HCT116 (cell line): ENCODE measurements at regions not wholly inside any gene's neighbourhood (a gene's known extent, or its start where the extent isn't known, plus 50 kb on each side); places are given as distances from the start of the nearest gene placed in this dataset.

Experiments used
- EZH2 ChIP-seq: fragments of 200-600 bp; sonication (generic); IDR thresholded peaks from 2 replicates; pipeline ENCODE4 v1.6.1; 2017; ENCODE audit warnings: antibody characterized with exemption, mixed run types
- FOSL1 ChIP-seq: IDR thresholded peaks from 2 replicates; pipeline ENCODE4 v1.6.1; 2012; ENCODE audit warnings: low read depth
- MAX ChIP-seq: IDR thresholded peaks from 2 replicates; pipeline ENCODE4 v1.6.1; 2012
- POLR2A ChIP-seq: IDR thresholded peaks from 2 replicates; pipeline ENCODE4 v1.7.0; 2011; ENCODE audit warnings: borderline replicate concordance; ENCODE audit not compliant: insufficient read depth, insufficient read length; ENCODE audit errors: extremely low read depth
- POLR2AphosphoS5 ChIP-seq: IDR thresholded peaks from 2 replicates; pipeline ENCODE4 v1.6.1; 2011; ENCODE audit warnings: mild to moderate bottlenecking, low read depth, low read length, moderate library complexity
- RAD21 ChIP-seq: IDR thresholded peaks from 2 replicates; pipeline ENCODE4 v1.6.1; 2012; ENCODE audit warnings: low read depth, mild to moderate bottlenecking
- REST ChIP-seq: IDR thresholded peaks from 2 replicates; pipeline ENCODE4 v1.6.1; 2012; ENCODE audit warnings: low read depth
- SRF ChIP-seq: IDR thresholded peaks from 2 replicates; pipeline ENCODE4 v1.6.1; 2012; ENCODE audit warnings: low read depth
- TCF7L2 ChIP-seq: IDR thresholded peaks from 2 replicates; pipeline ENCODE4 v1.7.0; 2011; ENCODE audit warnings: borderline replicate concordance, inconsistent platforms; ENCODE audit not compliant: insufficient read depth, insufficient read length; ENCODE audit errors: extremely low read depth
- YY1 ChIP-seq: IDR thresholded peaks from 2 replicates; pipeline ENCODE4 v1.6.1; 2011; ENCODE audit warnings: low read length, low read depth, moderate library complexity, mild to moderate bottlenecking; ENCODE audit not compliant: insufficient replicate concordance; ENCODE audit errors: extremely low read depth
- TF ChIP-seq, protein P1 (sequence below), 3 experiments: fragments of 200-600 bp in 1 of 3; sonication (generic) in 1 of 3; IDR thresholded peaks in 2 of 3; conservative IDR thresholded peaks in 1 of 3; 2 replicates each; pipeline ENCODE4 v1.5.1; 2012 to 2017; ENCODE audit warnings: low read depth in 2 of 3, low read length in 2 of 3, antibody characterized with exemption in 1 of 3, borderline replicate concordance in 1 of 3, control low read depth in 1 of 3, mild to moderate bottlenecking in 1 of 3, mixed read lengths in 1 of 3, mixed run types in 1 of 3, moderate library complexity in 1 of 3; ENCODE audit not compliant: insufficient read depth in 1 of 3

DNA sequence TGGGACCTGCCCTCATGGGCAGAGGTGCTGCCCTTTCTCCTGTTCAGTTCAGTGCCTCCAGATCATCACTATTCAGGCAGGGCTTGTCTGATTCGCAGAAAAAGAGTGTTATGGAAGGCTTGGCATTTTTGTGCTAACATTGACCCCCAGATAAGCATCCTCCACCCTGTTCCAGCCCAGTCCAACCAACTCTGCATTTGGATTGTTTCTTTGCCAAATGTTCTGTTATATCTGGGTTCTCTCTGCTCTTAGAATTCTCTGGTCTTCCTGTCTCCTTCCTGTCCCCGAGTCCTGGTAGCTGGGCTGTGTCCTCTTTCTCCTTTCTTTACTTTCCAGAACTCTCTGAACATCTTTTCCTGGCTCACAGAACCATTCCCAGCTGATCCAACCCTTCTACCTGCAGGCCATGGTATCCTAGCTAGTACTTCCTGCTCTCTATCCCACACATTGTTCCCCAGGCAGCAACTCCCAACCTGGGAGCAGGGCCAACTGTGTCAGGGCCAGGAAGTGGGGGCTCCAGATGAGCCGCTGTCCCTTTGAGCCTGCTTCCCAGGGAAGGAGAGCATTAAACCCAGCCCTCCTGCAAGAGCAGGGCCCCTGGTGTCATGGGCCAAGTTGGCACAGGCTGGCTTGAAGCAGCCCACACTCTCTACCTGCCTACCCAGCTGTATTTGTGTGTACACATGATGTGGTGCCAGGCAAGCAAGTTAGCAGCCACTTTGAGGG is 280.7 kb upstream of the CADM1 start:
- TF ChIP-seq, protein P1, sequence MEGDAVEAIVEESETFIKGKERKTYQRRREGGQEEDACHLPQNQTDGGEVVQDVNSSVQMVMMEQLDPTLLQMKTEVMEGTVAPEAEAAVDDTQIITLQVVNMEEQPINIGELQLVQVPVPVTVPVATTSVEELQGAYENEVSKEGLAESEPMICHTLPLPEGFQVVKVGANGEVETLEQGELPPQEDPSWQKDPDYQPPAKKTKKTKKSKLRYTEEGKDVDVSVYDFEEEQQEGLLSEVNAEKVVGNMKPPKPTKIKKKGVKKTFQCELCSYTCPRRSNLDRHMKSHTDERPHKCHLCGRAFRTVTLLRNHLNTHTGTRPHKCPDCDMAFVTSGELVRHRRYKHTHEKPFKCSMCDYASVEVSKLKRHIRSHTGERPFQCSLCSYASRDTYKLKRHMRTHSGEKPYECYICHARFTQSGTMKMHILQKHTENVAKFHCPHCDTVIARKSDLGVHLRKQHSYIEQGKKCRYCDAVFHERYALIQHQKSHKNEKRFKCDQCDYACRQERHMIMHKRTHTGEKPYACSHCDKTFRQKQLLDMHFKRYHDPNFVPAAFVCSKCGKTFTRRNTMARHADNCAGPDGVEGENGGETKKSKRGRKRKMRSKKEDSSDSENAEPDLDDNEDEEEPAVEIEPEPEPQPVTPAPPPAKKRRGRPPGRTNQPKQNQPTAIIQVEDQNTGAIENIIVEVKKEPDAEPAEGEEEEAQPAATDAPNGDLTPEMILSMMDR (IDR thresholded peaks at IDR 0.05 in 2 of 3, conservative IDR thresholded peaks at IDR 0.05 in 1 of 3; ENCODE audit: borderline replicate concordance in 1 of 3, insufficient read depth in 1 of 3, low read depth in 2 of 3, low read length in 2 of 3): no peak
- TF ChIP-seq SRF: no peak
- TF ChIP-seq POLR2A: no peak
- no peak for TF ChIP-seq YY1
- no peak for TF ChIP-seq REST
- no peak for TF ChIP-seq FOSL1
- no peak for TF ChIP-seq MAX
- TF ChIP-seq POLR2AphosphoS5: no peak
- no peak for TF ChIP-seq EZH2
- TF ChIP-seq TCF7L2: no peak
- TF ChIP-seq RAD21: no peak
